Peyer's patch (tissue), 4 donors: ENCODE measurements at regions not wholly inside any gene's neighbourhood (a gene's known extent, or its start where the extent isn't known, plus 50 kb on each side); places are given as distances from the start of the nearest gene placed in this dataset.

Experiments used
- POLR2A ChIP-seq, 2 donors: fragments of 450-650 bp; IDR thresholded peaks; one replicate each; pipeline ENCODE4 v1.5.1; 2017; ENCODE audit warnings: antibody characterized with exemption in 2 of 2, mild to moderate bottlenecking in 2 of 2, moderate library complexity in 2 of 2
- TF ChIP-seq, protein P1 (sequence below), 6 experiments: fragments of 450-650 bp in 4 of 6; fragments of 200-600 bp in 2 of 6; sonication (generic) in 1 of 6; IDR thresholded peaks; one replicate each; pipeline ENCODE4 v1.5.1; 2017 to 2019; ENCODE audit warnings: antibody characterized with exemption in 6 of 6, mild to moderate bottlenecking in 3 of 6, moderate library complexity in 1 of 6

DNA sequence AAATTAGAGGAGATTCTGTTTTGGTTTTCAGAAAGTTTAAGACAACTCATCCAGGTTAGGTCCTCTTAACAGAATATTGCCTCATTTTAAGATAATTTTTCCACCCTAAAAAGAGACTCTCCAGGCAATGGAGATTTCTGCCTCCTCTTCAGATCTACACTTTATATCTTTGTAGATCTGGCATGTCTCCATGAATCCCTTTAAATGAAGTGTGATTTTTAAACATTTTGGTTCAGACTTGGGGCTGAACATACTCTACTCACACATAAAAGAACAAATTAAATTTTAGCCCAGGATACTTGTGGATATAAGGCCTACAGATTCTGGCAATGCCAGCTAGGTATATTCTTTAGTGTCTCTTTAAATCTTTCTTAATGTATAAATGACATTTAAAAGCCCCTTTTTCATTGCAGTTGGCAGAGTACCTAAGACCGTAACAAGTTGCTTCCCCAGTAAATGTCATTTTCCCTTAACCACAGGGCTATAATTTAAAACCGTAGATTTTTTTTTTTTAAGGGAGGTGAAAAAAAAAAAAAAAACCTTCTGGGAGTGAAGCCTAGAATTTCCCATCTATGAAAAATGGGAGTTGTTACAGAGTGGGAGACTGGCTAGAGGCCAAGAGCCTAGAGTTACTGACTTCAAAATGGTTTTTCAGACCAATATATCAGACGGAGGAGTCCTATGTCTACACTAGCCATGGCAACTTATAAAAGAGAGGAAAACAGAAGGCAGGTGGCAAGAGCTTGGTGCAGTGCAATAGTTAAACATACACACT is 207.8 kb upstream of the TARS1 start:
- TF ChIP-seq, protein P1, sequence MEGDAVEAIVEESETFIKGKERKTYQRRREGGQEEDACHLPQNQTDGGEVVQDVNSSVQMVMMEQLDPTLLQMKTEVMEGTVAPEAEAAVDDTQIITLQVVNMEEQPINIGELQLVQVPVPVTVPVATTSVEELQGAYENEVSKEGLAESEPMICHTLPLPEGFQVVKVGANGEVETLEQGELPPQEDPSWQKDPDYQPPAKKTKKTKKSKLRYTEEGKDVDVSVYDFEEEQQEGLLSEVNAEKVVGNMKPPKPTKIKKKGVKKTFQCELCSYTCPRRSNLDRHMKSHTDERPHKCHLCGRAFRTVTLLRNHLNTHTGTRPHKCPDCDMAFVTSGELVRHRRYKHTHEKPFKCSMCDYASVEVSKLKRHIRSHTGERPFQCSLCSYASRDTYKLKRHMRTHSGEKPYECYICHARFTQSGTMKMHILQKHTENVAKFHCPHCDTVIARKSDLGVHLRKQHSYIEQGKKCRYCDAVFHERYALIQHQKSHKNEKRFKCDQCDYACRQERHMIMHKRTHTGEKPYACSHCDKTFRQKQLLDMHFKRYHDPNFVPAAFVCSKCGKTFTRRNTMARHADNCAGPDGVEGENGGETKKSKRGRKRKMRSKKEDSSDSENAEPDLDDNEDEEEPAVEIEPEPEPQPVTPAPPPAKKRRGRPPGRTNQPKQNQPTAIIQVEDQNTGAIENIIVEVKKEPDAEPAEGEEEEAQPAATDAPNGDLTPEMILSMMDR (IDR thresholded peaks at IDR 0.05), result no peak
- no peak for TF ChIP-seq POLR2A (IDR thresholded peaks at IDR 0.05)
